PC-3 (cell line): ENCODE measurements at regions not wholly inside any gene's neighbourhood (a gene's known extent, or its start where the extent isn't known, plus 50 kb on each side); places are given as distances from the start of the nearest gene placed in this dataset.

Source experiments
- ATAC-seq: fragments of 200-7000 bp; cut with Tn5 transposase; 2 replicates; pipeline ENCODE4 v1.9.1; 2020; ENCODE audit warnings: mild to moderate bottlenecking, moderate library complexity
- BruUV-seq: library from RNA; stranded (reverse); fragments of 400-500 nt; replicated peaks from 2 replicates; lab custom pipeline; 2021; lab: Mats Ljungman, UMichigan
- CTCF ChIA-PET: fragments of 300-600 bp; sonication (Branson Sonifier 250); formaldehyde crosslinking; loops from one replicate; lab custom pipeline; 2022; ENCODE audit warnings: antibody characterized with exemption; lab: Charles Lee
- POLR2A ChIA-PET: fragments of 300-600 bp; sonication (Branson Sonifier 250); formaldehyde crosslinking; loops from one replicate; lab custom pipeline; 2022; ENCODE audit warnings: antibody characterized with exemption; ENCODE audit not compliant: unreplicated experiment; lab: Charles Lee
- DNase-seq: peaks from one replicate; pipeline ENCODE4 v3.0.0-alpha.2; 2015
- H2AFZ ChIP-seq: fragments of 300-600 bp; sonication (generic); 2 replicates; pipeline ENCODE4 v1.6.0; 2016; ENCODE audit warnings: antibody characterized with exemption, low read length
- H3F3A ChIP-seq: fragments of 300-600 bp; sonication (generic); one replicate; pipeline ENCODE4 v1.6.0; 2017; ENCODE audit warnings: antibody characterized with exemption, low read length, control low read depth, mild to moderate bottlenecking; ENCODE audit not compliant: unreplicated experiment
- H3K27ac ChIP-seq: fragments of 300-600 bp; sonication (generic); 2 replicates; pipeline ENCODE4 v1.5.1; 2016; ENCODE audit warnings: mild to moderate bottlenecking, low read length
- H3K27me3 ChIP-seq: fragments of 300-600 bp; sonication (generic); 2 replicates; pipeline ENCODE4 v1.6.1; 2016; ENCODE audit warnings: low read length, mixed read lengths
- H3K36me3 ChIP-seq: fragments of 300-600 bp; sonication (generic); 2 replicates; pipeline ENCODE4 v1.6.1; 2016; ENCODE audit warnings: low read depth, mixed run types, low read length, mixed read lengths
- H3K4me1 ChIP-seq: fragments of 300-600 bp; sonication (generic); 2 replicates; pipeline ENCODE4 v1.5.1; 2016; ENCODE audit warnings: low read length; ENCODE audit not compliant: insufficient read depth
- H3K4me2 ChIP-seq: fragments of 300-600 bp; sonication (generic); 2 replicates; pipeline ENCODE4 v1.6.0; 2016; ENCODE audit warnings: low read length
- H3K4me3 ChIP-seq: fragments of 300-600 bp; sonication (generic); 2 replicates; pipeline ENCODE4 v1.5.1; 2016; ENCODE audit warnings: mild to moderate bottlenecking, low read length, mixed read lengths
- H3K79me2 ChIP-seq: fragments of 300-600 bp; sonication (generic); 2 replicates; pipeline ENCODE4 v1.6.1; 2017; ENCODE audit warnings: low read length, mixed read lengths
- H3K9ac ChIP-seq: fragments of 300-600 bp; sonication (generic); 2 replicates; pipeline ENCODE4 v1.6.0; 2016; ENCODE audit warnings: mild to moderate bottlenecking, low read length
- H3K9me2 ChIP-seq: fragments of 300-600 bp; sonication (generic); replicated peaks from 2 replicates; pipeline ENCODE4 v1.6.1; 2016; ENCODE audit warnings: mixed run types, low read length, mixed read lengths
- H3K9me3 ChIP-seq: fragments of 300-600 bp; sonication (generic); 2 replicates; pipeline ENCODE4 v1.6.1; 2016; ENCODE audit warnings: low read length, mixed read lengths
- H4K20me1 ChIP-seq: fragments of 300-600 bp; sonication (generic); 2 replicates; pipeline ENCODE4 v1.6.1; 2016; ENCODE audit warnings: low read length, mixed read lengths
- EZH2 ChIP-seq: fragments of 300-600 bp; sonication (generic); IDR thresholded peaks from one replicate; pipeline ENCODE4 v1.6.1; 2017; ENCODE audit warnings: antibody characterized with exemption, mild to moderate bottlenecking, low read length; ENCODE audit not compliant: unreplicated experiment
- EZH2phosphoT487 ChIP-seq: fragments of 300-600 bp; sonication (generic); IDR thresholded peaks from 2 replicates; pipeline ENCODE4 v1.6.1; 2018; ENCODE audit warnings: mild to moderate bottlenecking, antibody characterized with exemption, low read length, borderline replicate concordance
- intact Hi-C: fragments of 100-400 bp; cut with micrococcal nuclease; formaldehyde crosslinking; loops from 2 replicates; pipeline ENCODE4 v1.9.0; 2023
- TF ChIP-seq, protein P1 (sequence below): fragments of 300-600 bp; sonication (generic); conservative IDR thresholded peaks from 2 replicates; pipeline ENCODE4 v1.5.1; 2017; ENCODE audit warnings: antibody characterized with exemption, low read depth, mild to moderate bottlenecking, low read length

DNA sequence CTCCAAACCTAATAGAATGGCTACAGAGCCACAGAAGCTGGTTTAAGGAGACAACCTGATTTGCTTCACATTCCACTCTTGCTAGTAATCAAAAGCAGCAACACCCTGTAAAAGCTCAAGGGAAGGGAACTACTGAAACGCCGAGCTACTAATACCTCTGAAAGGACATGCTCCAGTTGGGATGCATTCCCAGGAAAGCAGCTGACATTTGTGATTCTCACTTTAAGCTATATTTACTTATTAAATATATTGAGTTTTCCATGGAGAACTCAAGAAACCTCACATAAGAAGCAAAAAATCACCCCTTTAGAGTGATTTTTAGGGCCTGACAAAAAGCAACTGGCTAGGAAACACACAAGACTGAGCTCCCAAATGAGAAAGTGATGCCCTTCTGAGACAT lies 1073.0 kb upstream of the FLRT2 start:
- intact Hi-C loops = no loop called here
- TF ChIP-seq EZH2phosphoT487 (no peak), EZH2 (no peak)
- TF ChIP-seq, protein P1, sequence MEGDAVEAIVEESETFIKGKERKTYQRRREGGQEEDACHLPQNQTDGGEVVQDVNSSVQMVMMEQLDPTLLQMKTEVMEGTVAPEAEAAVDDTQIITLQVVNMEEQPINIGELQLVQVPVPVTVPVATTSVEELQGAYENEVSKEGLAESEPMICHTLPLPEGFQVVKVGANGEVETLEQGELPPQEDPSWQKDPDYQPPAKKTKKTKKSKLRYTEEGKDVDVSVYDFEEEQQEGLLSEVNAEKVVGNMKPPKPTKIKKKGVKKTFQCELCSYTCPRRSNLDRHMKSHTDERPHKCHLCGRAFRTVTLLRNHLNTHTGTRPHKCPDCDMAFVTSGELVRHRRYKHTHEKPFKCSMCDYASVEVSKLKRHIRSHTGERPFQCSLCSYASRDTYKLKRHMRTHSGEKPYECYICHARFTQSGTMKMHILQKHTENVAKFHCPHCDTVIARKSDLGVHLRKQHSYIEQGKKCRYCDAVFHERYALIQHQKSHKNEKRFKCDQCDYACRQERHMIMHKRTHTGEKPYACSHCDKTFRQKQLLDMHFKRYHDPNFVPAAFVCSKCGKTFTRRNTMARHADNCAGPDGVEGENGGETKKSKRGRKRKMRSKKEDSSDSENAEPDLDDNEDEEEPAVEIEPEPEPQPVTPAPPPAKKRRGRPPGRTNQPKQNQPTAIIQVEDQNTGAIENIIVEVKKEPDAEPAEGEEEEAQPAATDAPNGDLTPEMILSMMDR = no peak
- H3K9me2 ChIP-seq = no peaks in the 10 kb centered on the region
- H3K4me1 ChIP-seq = no peaks in the 10 kb centered on the region
- no peaks in the 10 kb centered on the region for H3K79me2 ChIP-seq
- H3K4me3 ChIP-seq = no peak overlapping the region
- no peak overlapping the region for H3K27ac ChIP-seq
- H3K9ac ChIP-seq = no peak overlapping the region
- no peaks in the 10 kb centered on the region for H3F3A ChIP-seq
- ChIA-PET POLR2A (no interaction called here), CTCF (no interaction called here)
- no peak for ATAC-seq
- H3K27me3 ChIP-seq = no peaks in the 10 kb centered on the region
- no TSS peak for BruUV-seq
- H4K20me1 ChIP-seq = no peaks in the 10 kb centered on the region
- no peak overlapping the region for H2AFZ ChIP-seq
- H3K9me3 ChIP-seq = 0 out of 2 replicates have a peak, but pooled peaks cover 4% of the 10 kb centered on the region
- no peak for DNase-seq
- no peak overlapping the region for H3K4me2 ChIP-seq
- H3K36me3 ChIP-seq = no peaks in the 10 kb centered on the region

DNA sequence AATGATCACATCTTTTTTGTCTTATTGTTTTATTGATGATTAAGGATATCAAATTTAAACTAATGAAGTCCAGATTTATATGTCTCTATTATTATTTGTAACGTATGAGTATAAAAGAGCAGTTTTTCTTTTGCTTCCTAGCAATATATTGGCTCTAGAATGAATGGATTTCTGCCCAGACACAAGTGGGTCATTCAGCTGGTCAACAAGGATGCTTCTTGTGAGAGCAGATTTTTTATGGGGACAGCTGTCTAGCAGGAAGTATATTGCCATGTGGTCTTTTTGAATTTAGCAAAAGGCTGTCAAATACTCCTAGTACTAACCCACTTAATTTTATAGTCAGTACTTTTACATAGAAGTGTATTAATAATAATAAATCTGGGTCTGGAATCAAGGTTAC lies 1071.1 kb upstream of the FLRT2 start:
- no peaks in the 10 kb centered on the region for H3K27me3 ChIP-seq

DNA sequence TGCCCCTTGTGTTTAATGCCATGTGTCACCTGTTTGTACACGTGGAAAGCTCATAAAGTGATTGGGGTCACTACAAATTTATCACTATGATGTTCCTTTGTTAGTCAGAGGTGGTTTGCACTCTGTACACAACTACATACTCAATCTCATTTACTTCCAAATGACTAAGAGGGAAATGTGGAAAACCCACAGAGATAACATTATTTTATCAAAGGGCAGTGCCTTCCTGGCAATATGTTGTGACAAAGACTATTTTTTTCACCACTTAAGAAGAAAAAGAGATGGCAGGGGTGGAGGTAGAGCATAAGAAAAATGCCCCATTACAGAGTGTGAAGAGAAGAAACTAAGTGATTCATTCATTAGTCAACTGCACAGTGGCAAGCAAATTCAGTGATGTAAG lies 1064.1 kb upstream of the FLRT2 start:
- POLR2A ChIA-PET = no interaction called here
- intact Hi-C loops = no loop called here
- DNase-seq = peak; percentile 82

More for the DNA sequence above, 1071.1 kb upstream of the FLRT2 start:
- TF ChIP-seq EZH2phosphoT487 = no peak
- TF ChIP-seq, protein P1 = no peak
- TF ChIP-seq EZH2 = no peak
- no peaks in the 10 kb centered on the region for H4K20me1 ChIP-seq
- H3K9ac ChIP-seq = no peak overlapping the region
- POLR2A ChIA-PET = no interaction called here
- H3K4me2 ChIP-seq = no peak overlapping the region
- no peaks in the 10 kb centered on the region for H3K36me3 ChIP-seq
- H3K79me2 ChIP-seq = no peaks in the 10 kb centered on the region
- DNase-seq = no peak
- ATAC-seq = no peak
- intact Hi-C loops = no loop called here
- H2AFZ ChIP-seq = no peak overlapping the region
- H3K27ac ChIP-seq = no peak overlapping the region
- 0 out of 2 replicates have a peak, but pooled peaks cover 4% of the 10 kb centered on the region for H3K9me3 ChIP-seq
- H3K4me3 ChIP-seq = no peak overlapping the region
- no TSS peak for BruUV-seq
- no peaks in the 10 kb centered on the region for H3F3A ChIP-seq
- no peaks in the 10 kb centered on the region for H3K9me2 ChIP-seq
- no peaks in the 10 kb centered on the region for H3K4me1 ChIP-seq
- CTCF ChIA-PET = no interaction called here

More for the DNA sequence above, 1064.1 kb upstream of the FLRT2 start:
- Histone ChIP-seq H2AFZ (no peak overlapping the region), H3K4me3 (no peak overlapping the region), H3K79me2 (no peaks in the 10 kb centered on the region), H3F3A (no peaks in the 10 kb centered on the region), H3K9ac (no peak overlapping the region), H3K27me3 (no peaks in the 10 kb centered on the region), H3K9me3 (no peaks in the 10 kb centered on the region), H3K9me2 (no peaks in the 10 kb centered on the region), H3K4me2 (no peak overlapping the region), H3K4me1 (peaks cover 10% of the 10 kb centered on the region), H3K27ac (peak overlapping the region; percentile 39), H4K20me1 (no peaks in the 10 kb centered on the region), H3K36me3 (no peaks in the 10 kb centered on the region)
- CTCF ChIA-PET = interaction anchor here (0.6 kb wide), 1 partner anchor 1153 kb away, joined by 3 read pairs; no protein-coding TSS in a partner anchor
- no TSS peak for BruUV-seq
- no peak for TF ChIP-seq EZH2phosphoT487
- TF ChIP-seq EZH2 = no peak
- TF ChIP-seq, protein P1 = no peak
- peak; percentile 31; the same call in 1 of the 2 replicates for ATAC-seq
